ENCODE measurements at regions not wholly inside any gene's neighbourhood (a gene's known extent, or its start where the extent isn't known, plus 50 kb on each side); places are given as distances from the start of the nearest gene placed in this dataset.

DNA sequence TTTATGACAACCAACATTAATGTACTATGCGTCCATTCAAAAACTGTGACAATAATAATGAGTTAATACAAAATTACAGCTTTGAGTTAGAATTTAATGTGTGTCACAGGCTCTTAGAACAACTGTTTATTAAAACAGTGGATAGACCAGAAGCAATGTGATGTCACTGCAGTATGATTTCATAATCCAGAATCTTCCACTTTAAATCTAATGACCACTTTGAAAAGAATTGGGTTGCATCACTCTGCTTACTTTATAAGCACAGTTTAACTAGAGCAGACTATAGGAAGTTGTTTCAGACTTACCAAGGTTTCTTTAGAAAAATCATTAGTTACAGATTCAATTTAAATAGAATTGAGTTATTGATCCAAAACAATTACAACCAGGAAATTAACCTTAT, 758.5 kb downstream of the KCTD8 start:
- Histone ChIP-seq H3K27ac (no peak overlapping the region), H3K4me3 (no peak overlapping the region), H3K36me3 (no peaks in the 10 kb centered on the region), H3K27me3 (no peaks in the 10 kb centered on the region), H3K4me1 (ENCODE audit: insufficient read depth) (no peaks in the 10 kb centered on the region), H3K9me3 (no peaks in the 10 kb centered on the region)
- DNase-seq: no peak
- whole genome bisulfite sequencing, 3 donors: 92 to 97% (median 95%) methylated on average over 1 of the region's 1 CpG
- no peak for TF ChIP-seq CTCF (IDR thresholded peaks at IDR 0.05)
- no peak for TF ChIP-seq POLR2A (IDR thresholded peaks at IDR 0.05)
- TF ChIP-seq EP300 (IDR thresholded peaks at IDR 0.05): no peak
- intact Hi-C loops (cut with DNase I): no loop called here

- no peak overlapping the region for H3K4me3 ChIP-seq
- TF ChIP-seq POLR2A (IDR thresholded peaks at IDR 0.05): no peak
- no peak for TF ChIP-seq EP300 (IDR thresholded peaks at IDR 0.05)
- no peak for TF ChIP-seq CTCF (IDR thresholded peaks at IDR 0.05)
- no peaks in the 10 kb centered on the region for H3K4me1 ChIP-seq (ENCODE audit: insufficient read depth)
- H3K27me3 ChIP-seq: no peaks in the 10 kb centered on the region
- H3K27ac ChIP-seq: no peak overlapping the region
- 69 to 80% (median 73%) methylated on average over 1 of the region's 1 CpG for WGBS, 3 donors
- intact Hi-C loops (cut with DNase I): no loop called here
- DNase-seq: no peak
- H3K9me3 ChIP-seq: no peaks in the 10 kb centered on the region
- H3K36me3 ChIP-seq: no peaks in the 10 kb centered on the region
Measured at GRCh38 chr4:43693876-43694275, 754.7 kb downstream of the KCTD8 start.

GRCh38 chr4:43709443-43709842, 739.2 kb downstream of the KCTD8 start:
- TF ChIP-seq POLR2A (IDR thresholded peaks at IDR 0.05): no peak
- no peak for TF ChIP-seq EP300 (IDR thresholded peaks at IDR 0.05)
- no peak for TF ChIP-seq CTCF (IDR thresholded peaks at IDR 0.05)
- Histone ChIP-seq H3K27me3 (no peaks in the 10 kb centered on the region), H3K9me3 (no peaks in the 10 kb centered on the region), H3K36me3 (no peaks in the 10 kb centered on the region), H3K4me3 (no peak overlapping the region), H3K4me1 (ENCODE audit: insufficient read depth) (no peaks in the 10 kb centered on the region), H3K27ac (no peak overlapping the region)
- no peak for DNase-seq
- intact Hi-C loops (cut with DNase I): no loop called here

DNA sequence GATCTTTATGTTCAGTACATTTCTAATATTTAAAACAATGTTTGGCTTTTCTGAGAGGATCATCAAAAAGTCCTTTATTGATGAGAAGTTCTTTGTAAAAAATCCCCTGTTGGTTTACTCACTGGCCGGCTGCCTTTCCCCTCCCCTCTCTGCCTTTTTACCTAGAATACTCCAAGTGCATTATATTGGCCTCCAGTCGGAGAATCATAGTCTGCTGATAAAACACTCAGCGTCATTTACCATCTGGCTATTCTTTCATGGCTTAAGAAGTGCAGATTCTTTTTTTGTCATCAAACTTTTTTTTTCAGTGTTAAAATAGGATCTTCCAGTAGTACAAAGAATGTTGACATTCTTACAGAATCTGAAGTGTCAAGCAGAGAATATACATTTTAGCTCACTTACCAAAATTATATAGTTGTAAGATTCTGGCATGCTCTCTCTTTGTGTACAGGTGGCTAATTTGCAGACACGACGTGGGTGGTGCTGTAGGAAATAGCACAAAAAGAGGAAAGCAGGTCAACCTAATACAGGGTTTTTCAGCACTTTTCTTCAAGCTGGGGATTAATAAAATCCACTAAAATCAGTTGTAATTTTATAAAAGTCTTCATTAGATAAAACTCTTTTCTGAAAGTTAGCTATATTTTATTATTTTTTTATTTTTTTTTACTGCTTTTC, 731.8 kb downstream of the KCTD8 start:
- H3K4me3 ChIP-seq: no peak overlapping the region
- no peaks in the 10 kb centered on the region for H3K9me3 ChIP-seq
- no peaks in the 10 kb centered on the region for H3K4me1 ChIP-seq (ENCODE audit: insufficient read depth)
- intact Hi-C loops (cut with DNase I): no loop called here
- TF ChIP-seq CTCF (IDR thresholded peaks at IDR 0.05) (no peak), POLR2A (IDR thresholded peaks at IDR 0.05) (no peak), EP300 (IDR thresholded peaks at IDR 0.05) (no peak)
- H3K36me3 ChIP-seq: no peaks in the 10 kb centered on the region
- H3K27me3 ChIP-seq: no peaks in the 10 kb centered on the region
- 9 to 22% (median 10%) methylated on average over 5 of the region's 5 CpGs for WGBS, 3 donors
- no peak overlapping the region for H3K27ac ChIP-seq
- no peak for DNase-seq
